Adrenal gland (tissue), 5 donors: ENCODE measurements at regions not wholly inside any gene's neighbourhood (a gene's known extent, or its start where the extent isn't known, plus 50 kb on each side); places are given as distances from the start of the nearest gene placed in this dataset.
A peak's percentile ranks its signal among the peaks of the same experiment; 100 is the strongest.

Experiments used
- CTCF ChIP-seq, 6 experiments: fragments of 450-650 bp in 4 of 6; fragments of 200-600 bp in 2 of 6; sonication (generic) in 1 of 6; IDR thresholded peaks; 1 replicate in 5 of 6; 2 replicates in 1 of 6; pipeline versions ENCODE4 v1.5.1 to v1.8.0; 2016 to 2021; ENCODE audit warnings: antibody characterized with exemption in 6 of 6, mild to moderate bottlenecking in 2 of 6, moderate library complexity in 1 of 6
- POLR2A ChIP-seq, 2 donors: fragments of 450-650 bp; IDR thresholded peaks; one replicate each; pipeline ENCODE4 v1.6.1; 2017; ENCODE audit warnings: antibody characterized with exemption in 2 of 2, mild to moderate bottlenecking in 2 of 2, moderate library complexity in 1 of 2
- donor health status: DM: no; HTN: no; CAD: no.

- peak; percentile 29 to 61 (median 57) for TF ChIP-seq CTCF (IDR thresholded peaks at IDR 0.05)
- no peak for TF ChIP-seq POLR2A (IDR thresholded peaks at IDR 0.05)
These were observed 1548.6 kb downstream of the EFNA5 start for GRCh38 chr5:106121972-106122605.
